ENCODE measurements at regions not wholly inside any gene's neighbourhood (a gene's known extent, or its start where the extent isn't known, plus 50 kb on each side); places are given as distances from the start of the nearest gene placed in this dataset.

DNA sequence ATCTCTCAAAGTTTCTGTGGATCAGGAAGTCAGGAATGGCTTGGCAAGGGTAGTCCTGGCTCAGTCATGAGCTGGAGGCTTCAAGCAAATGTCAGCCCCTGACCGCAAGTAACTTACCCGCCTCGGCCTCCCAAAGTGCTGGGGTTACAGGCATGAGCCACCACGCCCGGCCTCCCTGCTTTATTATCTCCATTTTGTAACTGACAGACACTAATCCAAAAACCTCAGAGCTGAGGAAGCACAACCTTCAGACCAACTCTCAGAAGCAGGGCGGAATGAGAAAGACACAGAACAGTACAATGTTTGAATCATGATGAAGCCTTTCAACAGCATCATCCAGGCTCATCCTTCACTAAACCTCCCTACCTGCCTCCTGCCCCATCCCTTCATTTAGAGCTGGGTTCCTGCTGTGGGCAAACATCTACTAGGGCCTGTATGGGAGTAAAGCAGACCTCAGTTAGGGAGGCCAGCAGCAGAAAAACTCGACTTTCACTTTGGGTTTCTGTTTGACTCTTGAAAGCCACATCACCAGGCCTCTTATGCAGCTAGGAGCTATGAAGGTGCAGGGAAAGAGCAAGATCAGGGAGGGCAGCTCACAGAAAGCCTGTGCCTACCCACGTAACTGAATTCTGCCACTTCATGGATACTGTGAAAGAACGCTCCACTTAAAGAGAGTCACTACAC lies 84.4 kb upstream of the RAB4A start:
- TF ChIP-seq, protein P1, sequence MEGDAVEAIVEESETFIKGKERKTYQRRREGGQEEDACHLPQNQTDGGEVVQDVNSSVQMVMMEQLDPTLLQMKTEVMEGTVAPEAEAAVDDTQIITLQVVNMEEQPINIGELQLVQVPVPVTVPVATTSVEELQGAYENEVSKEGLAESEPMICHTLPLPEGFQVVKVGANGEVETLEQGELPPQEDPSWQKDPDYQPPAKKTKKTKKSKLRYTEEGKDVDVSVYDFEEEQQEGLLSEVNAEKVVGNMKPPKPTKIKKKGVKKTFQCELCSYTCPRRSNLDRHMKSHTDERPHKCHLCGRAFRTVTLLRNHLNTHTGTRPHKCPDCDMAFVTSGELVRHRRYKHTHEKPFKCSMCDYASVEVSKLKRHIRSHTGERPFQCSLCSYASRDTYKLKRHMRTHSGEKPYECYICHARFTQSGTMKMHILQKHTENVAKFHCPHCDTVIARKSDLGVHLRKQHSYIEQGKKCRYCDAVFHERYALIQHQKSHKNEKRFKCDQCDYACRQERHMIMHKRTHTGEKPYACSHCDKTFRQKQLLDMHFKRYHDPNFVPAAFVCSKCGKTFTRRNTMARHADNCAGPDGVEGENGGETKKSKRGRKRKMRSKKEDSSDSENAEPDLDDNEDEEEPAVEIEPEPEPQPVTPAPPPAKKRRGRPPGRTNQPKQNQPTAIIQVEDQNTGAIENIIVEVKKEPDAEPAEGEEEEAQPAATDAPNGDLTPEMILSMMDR (IDR thresholded peaks at IDR 0.05; ENCODE audit: poor library complexity, severe bottlenecking) = no peak
- TF ChIP-seq EZH2 (IDR thresholded peaks at IDR 0.05; ENCODE audit: borderline replicate concordance, insufficient read depth, low read length, poor library complexity, severe bottlenecking) (no peak), POLR2AphosphoS5 (IDR thresholded peaks at IDR 0.05) (no peak), RAD21 (conservative IDR thresholded peaks at IDR 0.05) (no peak), EP300 (conservative IDR thresholded peaks at IDR 0.05; ENCODE audit: poor library complexity, severe bottlenecking) (no peak)
